ENCODE measurements at regions not wholly inside any gene's neighbourhood (a gene's known extent, or its start where the extent isn't known, plus 50 kb on each side); places are given as distances from the start of the nearest gene placed in this dataset.

- no peak for TF ChIP-seq GATA3 (IDR thresholded peaks at IDR 0.05; ENCODE audit: low read depth, low read length)
- TF ChIP-seq GATA2 (IDR thresholded peaks at IDR 0.05; ENCODE audit: low read depth, low read length): no peak
Measured at GRCh38 chr17:77001487-77001886, 133.3 kb downstream of the MGAT5B start.

GRCh38 chr17:77002103-77003045, 134.2 kb downstream of the MGAT5B start:
- TF ChIP-seq GATA3 (IDR thresholded peaks at IDR 0.05; ENCODE audit: low read depth, low read length) (no peak), GATA2 (IDR thresholded peaks at IDR 0.05; ENCODE audit: low read depth, low read length) (no peak)

- no peak for TF ChIP-seq GATA2 (IDR thresholded peaks at IDR 0.05; ENCODE audit: low read depth, low read length)
- no peak for TF ChIP-seq GATA3 (IDR thresholded peaks at IDR 0.05; ENCODE audit: low read depth, low read length)
Measured at GRCh38 chr17:77003699-77004098, 135.5 kb downstream of the MGAT5B start.

- TF ChIP-seq GATA3 (IDR thresholded peaks at IDR 0.05; ENCODE audit: low read depth, low read length): no peak
- TF ChIP-seq GATA2 (IDR thresholded peaks at IDR 0.05; ENCODE audit: low read depth, low read length): no peak
Measured at GRCh38 chr17:77006971-77007649, 133.7 kb upstream of the SEC14L1 start.

GRCh38 chr17:77009877-77010276, 130.9 kb upstream of the SEC14L1 start:
- TF ChIP-seq GATA3 (IDR thresholded peaks at IDR 0.05; ENCODE audit: low read depth, low read length): no peak
- no peak for TF ChIP-seq GATA2 (IDR thresholded peaks at IDR 0.05; ENCODE audit: low read depth, low read length)

GRCh38 chr17:77010667-77011066, 130.1 kb upstream of the SEC14L1 start:
- TF ChIP-seq GATA3 (IDR thresholded peaks at IDR 0.05; ENCODE audit: low read depth, low read length): no peak
- no peak for TF ChIP-seq GATA2 (IDR thresholded peaks at IDR 0.05; ENCODE audit: low read depth, low read length)

- TF ChIP-seq GATA2 (IDR thresholded peaks at IDR 0.05; ENCODE audit: low read depth, low read length): no peak
Measured at GRCh38 chr17:77011173-77012011, 129.4 kb upstream of the SEC14L1 start.

- TF ChIP-seq GATA3 (IDR thresholded peaks at IDR 0.05; ENCODE audit: low read depth, low read length) (no peak), GATA2 (IDR thresholded peaks at IDR 0.05; ENCODE audit: low read depth, low read length) (no peak)
Measured at GRCh38 chr17:77018504-77018903, 122.3 kb upstream of the SEC14L1 start.

GRCh38 chr17:77019893-77020379, 120.8 kb upstream of the SEC14L1 start:
- TF ChIP-seq GATA2 (IDR thresholded peaks at IDR 0.05; ENCODE audit: low read depth, low read length) (no peak), GATA3 (IDR thresholded peaks at IDR 0.05; ENCODE audit: low read depth, low read length) (no peak)

- TF ChIP-seq GATA2 (IDR thresholded peaks at IDR 0.05; ENCODE audit: low read depth, low read length): no peak
- TF ChIP-seq GATA3 (IDR thresholded peaks at IDR 0.05; ENCODE audit: low read depth, low read length): no peak
Measured at GRCh38 chr17:77020973-77021372, 119.8 kb upstream of the SEC14L1 start.

- TF ChIP-seq GATA3 (IDR thresholded peaks at IDR 0.05; ENCODE audit: low read depth, low read length): no peak
- TF ChIP-seq GATA2 (IDR thresholded peaks at IDR 0.05; ENCODE audit: low read depth, low read length): no peak
Measured at GRCh38 chr17:77022766-77023165, 118.0 kb upstream of the SEC14L1 start.

GRCh38 chr17:77025781-77026180, 115.0 kb upstream of the SEC14L1 start:
- TF ChIP-seq GATA3 (IDR thresholded peaks at IDR 0.05; ENCODE audit: low read depth, low read length): no peak
- TF ChIP-seq GATA2 (IDR thresholded peaks at IDR 0.05; ENCODE audit: low read depth, low read length): no peak

GRCh38 chr17:77027271-77027889, 113.4 kb upstream of the SEC14L1 start:
- TF ChIP-seq GATA3 (IDR thresholded peaks at IDR 0.05; ENCODE audit: low read depth, low read length) (no peak), GATA2 (IDR thresholded peaks at IDR 0.05; ENCODE audit: low read depth, low read length) (no peak)

Data from SH-SY5Y (cell line).